K562 (cell line): ENCODE measurements at regions not wholly inside any gene's neighbourhood (a gene's known extent, or its start where the extent isn't known, plus 50 kb on each side); places are given as distances from the start of the nearest gene placed in this dataset.

ENCODE experiments used
- ATAC-seq: fragments of 200-7000 bp; cut with Tn5 transposase; 3 replicates; pipeline ENCODE4 v1.9.1; 2020; ENCODE audit warnings: moderate library complexity
- BruUV-seq: library from RNA; stranded (reverse); fragments of 400-500 nt; replicated peaks from 2 replicates; lab custom pipeline; 2021; lab: Mats Ljungman, UMichigan
- CTCF ChIA-PET: fragments of 300-600 bp; formaldehyde crosslinking; extraction: SDS; loops from one replicate; lab custom pipeline; 2021; ENCODE audit warnings: low intra/inter-chr PET ratio; lab: Yijun Ruan, JAX
- POLR2A ChIA-PET: fragments of 300-600, 350-650 bp; sonication (Branson Sonifier 250); formaldehyde crosslinking; extraction: SDS; loops from one replicate; lab custom pipeline; 2021; ENCODE audit warnings: antibody characterized with exemption, inconsistent platforms; lab: Yijun Ruan, JAX
- DNase-seq, 4 experiments: peaks; one replicate each; pipeline versions ENCODE4 v3.0.0 to v3.0.0-alpha.2; 2011 to 2018; ENCODE audit warnings: low spot score in 3 of 4, mixed read lengths in 3 of 4; ENCODE audit errors: extremely low read depth in 1 of 4
- FAIRE-seq: peaks from 2 replicates; lab custom pipeline; 2011; peaks lifted over from hg19 to GRCh38; lab: Jason Lieb, UNC
- H2AFZ ChIP-seq: 2 replicates; pipeline ENCODE4 v1.6.0; 2011; ENCODE audit warnings: low read depth, low read length, control low read depth, inconsistent platforms
- H3K27ac ChIP-seq: fragments of 200-600 bp; 3 replicates; pipeline ENCODE4 v1.8.0; 2011; ENCODE audit warnings: low read depth, mild to moderate bottlenecking, control low read depth, inconsistent platforms, low read length, moderate library complexity, mixed read lengths; ENCODE audit errors: extremely low read depth
- H3K27me3 ChIP-seq, 2 experiments: fragments of 300-600 bp in 1 of 2; 2 replicates in 1 of 2; 3 replicates in 1 of 2; pipeline versions ENCODE4 v1.6.0 to v1.8.0; 2011; ENCODE audit warnings: inconsistent platforms in 2 of 2, low read length in 2 of 2, mild to moderate bottlenecking in 1 of 2, mixed read lengths in 1 of 2, moderate library complexity in 1 of 2; ENCODE audit not compliant: control insufficient read depth in 2 of 2, insufficient read depth in 2 of 2
- H3K36me3 ChIP-seq: fragments of 300-600 bp; 3 replicates; pipeline ENCODE4 v1.8.0; 2011; ENCODE audit warnings: mild to moderate bottlenecking, low read length, inconsistent platforms; ENCODE audit not compliant: control insufficient read depth, insufficient read depth
- H3K4me1 ChIP-seq, 2 experiments: fragments of 200-600 bp in 1 of 2; replicated peaks in 1 of 2; 2 replicates in 1 of 2; 3 replicates in 1 of 2; pipeline versions ENCODE4 v1.5.1 to v1.8.0; 2011; ENCODE audit warnings: inconsistent platforms in 2 of 2, low read length in 2 of 2, mild to moderate bottlenecking in 1 of 2, mixed read lengths in 1 of 2, moderate library complexity in 1 of 2; ENCODE audit not compliant: control insufficient read depth in 2 of 2, insufficient read depth in 2 of 2
- H3K4me2 ChIP-seq: 2 replicates; pipeline ENCODE4 v1.6.1; 2011; ENCODE audit warnings: low read length, control low read depth, inconsistent platforms, mixed read lengths; ENCODE audit not compliant: insufficient read depth
- H3K4me3 ChIP-seq: fragments of 200-600 bp; sonication (generic), shearing (Covaris generic); 2 replicates; pipeline ENCODE4 v1.5.1; 2016; ENCODE audit warnings: control low read depth, inconsistent platforms
- H3K79me2 ChIP-seq: fragments of 200-600 bp; 3 replicates; pipeline ENCODE4 v1.8.0; 2011; ENCODE audit warnings: low read length, inconsistent platforms; ENCODE audit not compliant: control insufficient read depth, insufficient read depth
- H3K9ac ChIP-seq, 2 experiments: 2 replicates each; pipeline versions ENCODE4 v1.6.0 to v1.6.1; 2011; ENCODE audit warnings: low read depth in 2 of 2, low read length in 2 of 2, control low read depth in 1 of 2, inconsistent platforms in 1 of 2, mild to moderate bottlenecking in 1 of 2, mixed read lengths in 1 of 2; ENCODE audit not compliant: insufficient read depth in 1 of 2
- H3K9me1 ChIP-seq: one replicate; pipeline ENCODE4 v1.6.0; 2011; ENCODE audit warnings: inconsistent platforms, mild to moderate bottlenecking, low read length, moderate library complexity; ENCODE audit not compliant: control insufficient read depth, insufficient read depth
- H3K9me3 ChIP-seq: replicated peaks from 2 replicates; pipeline ENCODE4 v1.5.1; 2011; ENCODE audit warnings: low read depth, low read length, inconsistent platforms; ENCODE audit not compliant: control insufficient read depth, insufficient read depth
- H4K20me1 ChIP-seq: replicated peaks from 2 replicates; pipeline ENCODE4 v1.6.1; 2011; ENCODE audit warnings: low read length, inconsistent platforms, mixed read lengths; ENCODE audit not compliant: control insufficient read depth, insufficient read depth
- CSDE1 ChIP-seq, 2 experiments: fragments of 450-650 bp; IDR thresholded peaks; 2 replicates each; pipeline ENCODE4 v1.6.1; 2016; ENCODE audit warnings: mild to moderate bottlenecking in 1 of 2
- ELF1 ChIP-seq: fragments of 200-800 bp; sonication (Bioruptor generic); IDR thresholded peaks from 2 replicates; pipeline ENCODE4 v1.6.1; 2016; ENCODE audit warnings: missing genetic modification characterization, missing compliant biosample characterization
- PHF21A ChIP-seq: fragments of 450-650 bp; IDR thresholded peaks from 2 replicates; pipeline ENCODE4 v1.6.1; 2017; ENCODE audit warnings: low read depth, borderline replicate concordance
- THAP7 ChIP-seq: fragments of 250-450 bp; sonication (Bioruptor Pico); IDR thresholded peaks from 2 replicates; pipeline ENCODE4 v1.5.0; 2021
- ZBTB34 ChIP-seq: fragments of 250-450 bp; sonication (Bioruptor Pico); IDR thresholded peaks from 2 replicates; pipeline ENCODE4 v1.8.0; 2021; ENCODE audit warnings: mild to moderate bottlenecking, moderate library complexity
- WGBS: fragments of 100-300 bp; shearing (Covaris generic); methylation state at CpG from one replicate; pipeline ENCODE4 v1.1.6; 2016; ENCODE audit warnings: low coverage, mixed read lengths; ENCODE audit not compliant: insufficient coverage; ENCODE audit errors: missing lambda C conversion rate; 5-methylcytosine and 5-hydroxymethylcytosine counted together
- in situ Hi-C: fragments of 300-500 bp; cut with MboI; formaldehyde crosslinking; loops from 4 replicates; pipeline ENCODE4 v1.15.0; 2018; ENCODE audit warnings: inconsistent platforms, mixed read lengths
- intact Hi-C: fragments of 100-400 bp; cut with micrococcal nuclease; formaldehyde crosslinking; loops from 2 replicates; pipeline ENCODE4 v1.14.2; 2022
- TF ChIP-seq, protein P1 (sequence below): fragments of 450-650 bp; IDR thresholded peaks from 2 replicates; pipeline ENCODE4 v1.6.1; 2016

DNA sequence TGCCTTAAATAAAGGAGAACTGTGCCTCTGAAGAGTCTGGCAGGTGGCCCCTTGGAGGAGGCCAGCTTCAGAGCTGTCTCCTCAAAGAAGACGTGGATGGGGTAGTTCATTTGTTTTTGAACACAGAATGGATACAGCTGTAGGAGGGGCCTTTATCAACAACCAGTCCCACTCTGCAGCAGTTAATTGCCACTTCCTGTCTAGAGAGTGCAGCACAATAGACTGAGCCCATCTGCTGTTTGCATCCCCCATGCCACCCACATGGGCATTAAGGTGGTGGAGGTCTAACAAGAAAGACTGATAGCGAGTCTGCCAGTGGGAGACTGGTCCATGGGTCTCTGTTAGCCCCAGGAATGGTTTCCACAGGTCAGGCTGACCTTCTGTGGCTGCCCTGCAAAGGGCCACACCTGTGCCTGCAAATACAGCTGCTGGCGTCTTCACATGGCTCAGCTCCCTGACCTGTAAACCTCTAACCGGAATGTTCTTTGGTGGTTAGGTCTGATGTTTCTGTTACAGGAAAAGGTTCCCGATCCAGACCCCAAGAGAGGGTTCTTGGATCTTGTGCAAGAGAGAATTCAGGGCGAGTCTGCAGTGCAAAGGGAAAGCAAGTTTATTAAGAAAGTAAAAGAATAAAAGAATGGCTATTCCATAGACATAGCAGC is 153.3 kb upstream of the ITGA6 start:
- TF ChIP-seq, protein P1, sequence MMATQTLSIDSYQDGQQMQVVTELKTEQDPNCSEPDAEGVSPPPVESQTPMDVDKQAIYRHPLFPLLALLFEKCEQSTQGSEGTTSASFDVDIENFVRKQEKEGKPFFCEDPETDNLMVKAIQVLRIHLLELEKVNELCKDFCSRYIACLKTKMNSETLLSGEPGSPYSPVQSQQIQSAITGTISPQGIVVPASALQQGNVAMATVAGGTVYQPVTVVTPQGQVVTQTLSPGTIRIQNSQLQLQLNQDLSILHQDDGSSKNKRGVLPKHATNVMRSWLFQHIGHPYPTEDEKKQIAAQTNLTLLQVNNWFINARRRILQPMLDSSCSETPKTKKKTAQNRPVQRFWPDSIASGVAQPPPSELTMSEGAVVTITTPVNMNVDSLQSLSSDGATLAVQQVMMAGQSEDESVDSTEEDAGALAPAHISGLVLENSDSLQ, result no peak
- TF ChIP-seq, all 486 proteins: peak for 0
- Histone ChIP-seq H3K9me1 (no peaks in the 10 kb centered on the region), H3K4me3 (no peak overlapping the region), H3K79me2 (no peaks in the 10 kb centered on the region), H2AFZ (no peak overlapping the region), H3K36me3 (no peaks in the 10 kb centered on the region), H3K27me3 (peaks cover 2 to 3% of the 10 kb centered on the region in 2 experiments; a peak in 3 of 5 replicates), H3K4me1 (no peaks in the 10 kb centered on the region), H3K9ac (peak overlapping the region in 1 of 2 experiments; percentile 62; a peak in 1 of 4 replicates), H3K4me2 (no peak overlapping the region), H3K9me3 (no peaks in the 10 kb centered on the region), H3K27ac (no peak overlapping the region), H4K20me1 (no peaks in the 10 kb centered on the region)
- no TSS peak for BruUV-seq
- in situ Hi-C loops (no loop called here), intact Hi-C loops (no loop called here)
- FAIRE-seq, result no peak
- no peak for ATAC-seq
- DNase-seq, result no peak
- 0% methylated on average over 6 of the region's 6 CpGs for WGBS
- POLR2A ChIA-PET, result no interaction called here
- CTCF ChIA-PET, result no interaction called here

- no peak for FAIRE-seq
- no peak for TF ChIP-seq ZBTB34 (CRISPR knock-in tag)
- no peak for TF ChIP-seq ELF1 (tag)
- TF ChIP-seq PHF21A, result no peak
- TF ChIP-seq THAP7, result no peak
- no peak for TF ChIP-seq CSDE1 (IDR thresholded peaks at IDR 0.05)
These were observed 152.1 kb upstream of the ITGA6 start for GRCh38 chr2:172275239-172275638.

More at GRCh38 chr2:172275239-172275638, 152.1 kb upstream of the ITGA6 start:
- in situ Hi-C loops, result no loop called here
- no TSS peak for BruUV-seq
- intact Hi-C loops, result no loop called here
- no peak overlapping the region for H2AFZ ChIP-seq
- ChIA-PET CTCF (no interaction called here), POLR2A (no interaction called here)
- H3K27ac ChIP-seq, result no peak overlapping the region
- no peaks in the 10 kb centered on the region for H4K20me1 ChIP-seq
- no peak for ATAC-seq
- H3K9me1 ChIP-seq, result no peaks in the 10 kb centered on the region
- H3K4me2 ChIP-seq, result no peak overlapping the region
- H3K4me1 ChIP-seq, result no peaks in the 10 kb centered on the region
- peaks cover 2 to 5% of the 10 kb centered on the region in 2 experiments; a peak in 3 of 5 replicates for H3K27me3 ChIP-seq
- no peak overlapping the region for H3K4me3 ChIP-seq
- no peak for DNase-seq
- 2% methylated on average over 5 of the region's 5 CpGs for WGBS
- no peaks in the 10 kb centered on the region for H3K9me3 ChIP-seq
- no peaks in the 10 kb centered on the region for H3K36me3 ChIP-seq
- no peak overlapping the region for H3K9ac ChIP-seq
- no peaks in the 10 kb centered on the region for H3K79me2 ChIP-seq
